ENCODE measurements at regions not wholly inside any gene's neighbourhood (a gene's known extent, or its start where the extent isn't known, plus 50 kb on each side); places are given as distances from the start of the nearest gene placed in this dataset.

GRCh38 chr10:78706726-78707540 lies 361.8 kb upstream of the ZMIZ1 start:
- no peak for DNase-seq (ENCODE audit: low read depth in 4 of 4, low spot score in 3 of 4)

- DNase-seq (ENCODE audit: low read depth in 4 of 4, low spot score in 3 of 4), result no peak
These were observed 361.0 kb upstream of the ZMIZ1 start for GRCh38 chr10:78707745-78708144.

- no peak for DNase-seq (ENCODE audit: low read depth in 4 of 4, low spot score in 3 of 4)
These were observed 356.6 kb upstream of the ZMIZ1 start for GRCh38 chr10:78712147-78712546.

- no peak for DNase-seq (ENCODE audit: low read depth in 4 of 4, low spot score in 3 of 4)
These were observed 355.1 kb upstream of the ZMIZ1 start for GRCh38 chr10:78713659-78714058.

- no peak for DNase-seq (ENCODE audit: low read depth in 4 of 4, low spot score in 3 of 4)
These were observed 354.5 kb upstream of the ZMIZ1 start for GRCh38 chr10:78714225-78714624.

GRCh38 chr10:78715435-78715834 lies 353.3 kb upstream of the ZMIZ1 start:
- no peak for DNase-seq (ENCODE audit: low read depth in 4 of 4, low spot score in 3 of 4)

GRCh38 chr10:78716043-78716660 lies 352.6 kb upstream of the ZMIZ1 start:
- no peak for DNase-seq (ENCODE audit: low read depth in 4 of 4, low spot score in 3 of 4)

GRCh38 chr10:78717200-78717599 lies 351.6 kb upstream of the ZMIZ1 start:
- no peak for DNase-seq (ENCODE audit: low read depth in 4 of 4, low spot score in 3 of 4)

GRCh38 chr10:78718032-78718572 lies 350.7 kb upstream of the ZMIZ1 start:
- no peak for DNase-seq (ENCODE audit: low read depth in 4 of 4, low spot score in 3 of 4)

GRCh38 chr10:78719276-78719675 lies 349.5 kb upstream of the ZMIZ1 start:
- no peak for DNase-seq (ENCODE audit: low read depth in 4 of 4, low spot score in 3 of 4)

- DNase-seq (ENCODE audit: low read depth in 4 of 4, low spot score in 3 of 4), result no peak
These were observed 348.7 kb upstream of the ZMIZ1 start for GRCh38 chr10:78720091-78720490.

- DNase-seq (ENCODE audit: low read depth in 4 of 4, low spot score in 3 of 4), result no peak
These were observed 347.5 kb upstream of the ZMIZ1 start for GRCh38 chr10:78721231-78721630.

GRCh38 chr10:78724846-78725245 lies 343.9 kb upstream of the ZMIZ1 start:
- DNase-seq (ENCODE audit: low read depth in 4 of 4, low spot score in 3 of 4), result no peak

- no peak for DNase-seq (ENCODE audit: low read depth in 4 of 4, low spot score in 3 of 4)
These were observed 342.6 kb upstream of the ZMIZ1 start for GRCh38 chr10:78726171-78726570.

GRCh38 chr10:78727251-78727650 lies 341.5 kb upstream of the ZMIZ1 start:
- no peak for DNase-seq (ENCODE audit: low read depth in 4 of 4, low spot score in 3 of 4)

- no peak for DNase-seq (ENCODE audit: low read depth in 4 of 4, low spot score in 3 of 4)
These were observed 341.0 kb upstream of the ZMIZ1 start for GRCh38 chr10:78727728-78728127.

GRCh38 chr10:78728176-78728575 lies 340.6 kb upstream of the ZMIZ1 start:
- DNase-seq (ENCODE audit: low read depth in 4 of 4, low spot score in 3 of 4), result no peak

- DNase-seq (ENCODE audit: low read depth in 4 of 4, low spot score in 3 of 4), result no peak
These were observed 339.4 kb upstream of the ZMIZ1 start for GRCh38 chr10:78729366-78729765.

GRCh38 chr10:78729800-78730199 lies 339.0 kb upstream of the ZMIZ1 start:
- DNase-seq (ENCODE audit: low read depth in 4 of 4, low spot score in 3 of 4), result no peak

GRCh38 chr10:78730754-78731153 lies 338.0 kb upstream of the ZMIZ1 start:
- DNase-seq (ENCODE audit: low read depth in 4 of 4, low spot score in 3 of 4), result no peak

- DNase-seq (ENCODE audit: low read depth in 4 of 4, low spot score in 3 of 4), result no peak
These were observed 337.1 kb upstream of the ZMIZ1 start for GRCh38 chr10:78731675-78732074.

GRCh38 chr10:78732381-78732780 lies 336.4 kb upstream of the ZMIZ1 start:
- DNase-seq (ENCODE audit: low read depth in 4 of 4, low spot score in 3 of 4), result no peak

Measured in left renal pelvis (tissue), 4 donors.